ENCODE measurements at regions not wholly inside any gene's neighbourhood (a gene's known extent, or its start where the extent isn't known, plus 50 kb on each side); places are given as distances from the start of the nearest gene placed in this dataset.

- TF ChIP-seq, protein P1, sequence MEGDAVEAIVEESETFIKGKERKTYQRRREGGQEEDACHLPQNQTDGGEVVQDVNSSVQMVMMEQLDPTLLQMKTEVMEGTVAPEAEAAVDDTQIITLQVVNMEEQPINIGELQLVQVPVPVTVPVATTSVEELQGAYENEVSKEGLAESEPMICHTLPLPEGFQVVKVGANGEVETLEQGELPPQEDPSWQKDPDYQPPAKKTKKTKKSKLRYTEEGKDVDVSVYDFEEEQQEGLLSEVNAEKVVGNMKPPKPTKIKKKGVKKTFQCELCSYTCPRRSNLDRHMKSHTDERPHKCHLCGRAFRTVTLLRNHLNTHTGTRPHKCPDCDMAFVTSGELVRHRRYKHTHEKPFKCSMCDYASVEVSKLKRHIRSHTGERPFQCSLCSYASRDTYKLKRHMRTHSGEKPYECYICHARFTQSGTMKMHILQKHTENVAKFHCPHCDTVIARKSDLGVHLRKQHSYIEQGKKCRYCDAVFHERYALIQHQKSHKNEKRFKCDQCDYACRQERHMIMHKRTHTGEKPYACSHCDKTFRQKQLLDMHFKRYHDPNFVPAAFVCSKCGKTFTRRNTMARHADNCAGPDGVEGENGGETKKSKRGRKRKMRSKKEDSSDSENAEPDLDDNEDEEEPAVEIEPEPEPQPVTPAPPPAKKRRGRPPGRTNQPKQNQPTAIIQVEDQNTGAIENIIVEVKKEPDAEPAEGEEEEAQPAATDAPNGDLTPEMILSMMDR (IDR thresholded peaks at IDR 0.05; ENCODE audit: unreplicated experiment), result no peak
- Mint-ChIP-seq H3K27me3 (ENCODE audit: unreplicated experiment) (no peaks in the 10 kb centered on the region), H3K27ac (ENCODE audit: unreplicated experiment) (no peak overlapping the region), H3K36me3 (ENCODE audit: low read depth, unreplicated experiment) (no peaks in the 10 kb centered on the region), H3K4me1 (ENCODE audit: unreplicated experiment) (peaks cover 50% of the 10 kb centered on the region), H3K4me3 (ENCODE audit: unreplicated experiment) (no peak overlapping the region), H3K9me3 (ENCODE audit: unreplicated experiment) (no peaks in the 10 kb centered on the region)
- DNase-seq (ENCODE audit: low spot score), result no peak
Observed at GRCh38 chr3:64918989-64919388, 231.2 kb upstream of the ADAMTS9 start.

DNA sequence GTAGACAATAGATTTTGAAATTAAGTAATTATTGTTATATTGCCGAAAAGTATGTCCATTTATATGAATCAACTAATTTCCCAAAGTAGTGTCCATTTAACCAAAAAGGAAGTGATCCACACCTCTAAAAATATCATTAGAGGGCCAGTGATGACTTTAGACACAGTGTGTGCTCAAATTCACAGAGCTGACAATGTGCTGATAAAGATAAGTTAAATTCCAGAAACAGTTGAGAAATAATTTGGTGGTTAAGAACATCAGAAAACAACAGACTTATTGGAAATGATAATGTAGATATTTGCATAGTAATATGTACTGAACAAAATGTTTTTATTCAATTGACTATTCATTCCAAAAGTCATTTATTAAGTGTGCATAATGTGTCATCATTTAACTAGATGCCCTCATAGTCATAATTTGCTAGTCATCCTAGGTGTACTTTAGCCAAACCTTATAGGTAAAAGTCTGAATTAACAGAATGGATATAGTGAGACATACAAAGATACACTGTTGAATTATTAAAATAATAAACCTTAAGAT, 230.2 kb upstream of the ADAMTS9 start:
- TF ChIP-seq, protein P1 (IDR thresholded peaks at IDR 0.05; ENCODE audit: unreplicated experiment), result no peak
- Mint-ChIP-seq H3K4me3 (ENCODE audit: unreplicated experiment) (no peak overlapping the region), H3K27ac (ENCODE audit: unreplicated experiment) (no peak overlapping the region), H3K9me3 (ENCODE audit: unreplicated experiment) (no peaks in the 10 kb centered on the region), H3K27me3 (ENCODE audit: unreplicated experiment) (no peaks in the 10 kb centered on the region), H3K36me3 (ENCODE audit: low read depth, unreplicated experiment) (no peaks in the 10 kb centered on the region), H3K4me1 (ENCODE audit: unreplicated experiment) (peaks cover 56% of the 10 kb centered on the region)
- no peak for DNase-seq (ENCODE audit: low spot score)

GRCh38 chr3:64916937-64917336, 229.1 kb upstream of the ADAMTS9 start:
- TF ChIP-seq, protein P1 (IDR thresholded peaks at IDR 0.05; ENCODE audit: unreplicated experiment), result no peak
- H3K4me3 Mint-ChIP-seq (ENCODE audit: unreplicated experiment), result no peak overlapping the region

GRCh38 chr3:64916192-64916798, 228.5 kb upstream of the ADAMTS9 start:
- Mint-ChIP-seq H3K9me3 (ENCODE audit: unreplicated experiment) (no peaks in the 10 kb centered on the region), H3K27ac (ENCODE audit: unreplicated experiment) (peak overlapping the region; percentile 93), H3K36me3 (ENCODE audit: low read depth, unreplicated experiment) (peaks cover 5% of the 10 kb centered on the region), H3K4me3 (ENCODE audit: unreplicated experiment) (no peak overlapping the region), H3K27me3 (ENCODE audit: unreplicated experiment) (no peaks in the 10 kb centered on the region), H3K4me1 (ENCODE audit: unreplicated experiment) (peaks cover 63% of the 10 kb centered on the region)
- TF ChIP-seq, protein P1 (IDR thresholded peaks at IDR 0.05; ENCODE audit: unreplicated experiment), result no peak
- no peak for DNase-seq (ENCODE audit: low spot score)

More at GRCh38 chr3:64916937-64917336, 229.1 kb upstream of the ADAMTS9 start:
- DNase-seq (ENCODE audit: low spot score), result no peak
- H3K9me3 Mint-ChIP-seq (ENCODE audit: unreplicated experiment), result no peaks in the 10 kb centered on the region
- no peaks in the 10 kb centered on the region for H3K27me3 Mint-ChIP-seq (ENCODE audit: unreplicated experiment)
- H3K27ac Mint-ChIP-seq (ENCODE audit: unreplicated experiment), result peak overlapping the region; percentile 93
- H3K36me3 Mint-ChIP-seq (ENCODE audit: low read depth, unreplicated experiment), result peaks cover 5% of the 10 kb centered on the region
- peaks cover 63% of the 10 kb centered on the region for H3K4me1 Mint-ChIP-seq (ENCODE audit: unreplicated experiment)

GRCh38 chr3:64915778-64916177, 228.0 kb upstream of the ADAMTS9 start:
- H3K4me3 Mint-ChIP-seq (ENCODE audit: unreplicated experiment), result no peak overlapping the region
- peaks cover 67% of the 10 kb centered on the region for H3K4me1 Mint-ChIP-seq (ENCODE audit: unreplicated experiment)
- TF ChIP-seq, protein P1 (IDR thresholded peaks at IDR 0.05; ENCODE audit: unreplicated experiment), result no peak
- no peaks in the 10 kb centered on the region for H3K9me3 Mint-ChIP-seq (ENCODE audit: unreplicated experiment)
- no peak for DNase-seq (ENCODE audit: low spot score)
- peak overlapping the region; percentile 93 for H3K27ac Mint-ChIP-seq (ENCODE audit: unreplicated experiment)
- peaks cover 5% of the 10 kb centered on the region for H3K36me3 Mint-ChIP-seq (ENCODE audit: low read depth, unreplicated experiment)
- no peaks in the 10 kb centered on the region for H3K27me3 Mint-ChIP-seq (ENCODE audit: unreplicated experiment)

All from endothelial cell (in vitro differentiated cells).